ENCODE measurements at regions not wholly inside any gene's neighbourhood (a gene's known extent, or its start where the extent isn't known, plus 50 kb on each side); places are given as distances from the start of the nearest gene placed in this dataset.
"Not testable (repeated sequence)": the region's sequence is repeated elsewhere in the genome, so short reads cannot be mapped to it uniquely, and the experiment has no call there.

- no peaks in the 10 kb centered on the region for H3K79me2 ChIP-seq (ENCODE audit: low read depth)
- no peak overlapping the region for H3K27ac ChIP-seq
- H3K4me3 ChIP-seq, result no peak overlapping the region
- Mint-ChIP-seq H3K27ac (no peak overlapping the region), H3K4me3 (no peak overlapping the region), H3K27me3 (ENCODE audit: insufficient read depth, low read depth) (peaks cover 2% of the 10 kb centered on the region), H3K4me1 (no peaks in the 10 kb centered on the region), H3K9me3 (no peaks in the 10 kb centered on the region), H3K36me3 (no peaks in the 10 kb centered on the region)
- H3F3A ChIP-seq (ENCODE audit: low read depth), result no peaks in the 10 kb centered on the region
- TF ChIP-seq EZH2phosphoT487 (IDR thresholded peaks at IDR 0.05) (no peak), CTCF (IDR thresholded peaks at IDR 0.05) (no peak), EZH2 (IDR thresholded peaks at IDR 0.05) (no peak)
- DNase-seq (ENCODE audit: low spot score), result no peak
- H2AFZ ChIP-seq (replicated peaks), result no peak overlapping the region
- no peak overlapping the region for H3K9ac ChIP-seq
- H3K4me2 ChIP-seq, result no peak overlapping the region
- H3K27me3 ChIP-seq, result no peaks in the 10 kb centered on the region
- H3K9me3 ChIP-seq (ENCODE audit: low read depth), result no peaks in the 10 kb centered on the region
- no peaks in the 10 kb centered on the region for H3K4me1 ChIP-seq
- H4K20me1 ChIP-seq (ENCODE audit: low read depth), result no peaks in the 10 kb centered on the region
- H3K36me3 ChIP-seq, result no peaks in the 10 kb centered on the region
Measured at GRCh38 chrX:130543603-130544325, 142.0 kb downstream of the RBMX2 start.

GRCh38 chrX:130545796-130546195, 144.0 kb downstream of the RBMX2 start:
- H3F3A ChIP-seq (ENCODE audit: low read depth), result no peaks in the 10 kb centered on the region

GRCh38 chrX:130549382-130549781, 147.6 kb downstream of the RBMX2 start:
- not testable (repeated sequence) for H3K4me1 ChIP-seq; H3K4me3 ChIP-seq; H3K4me2 ChIP-seq; H4K20me1 ChIP-seq (ENCODE audit: low read depth); H3K27me3 Mint-ChIP-seq (ENCODE audit: insufficient read depth, low read depth); H3K27me3 ChIP-seq; H3K79me2 ChIP-seq (ENCODE audit: low read depth); DNase-seq (ENCODE audit: low spot score); H3K27ac Mint-ChIP-seq; H3K9ac ChIP-seq; H3K9me3 Mint-ChIP-seq; H2AFZ ChIP-seq (replicated peaks); H3K9me3 ChIP-seq (ENCODE audit: low read depth); H3K27ac ChIP-seq; H3K4me3 Mint-ChIP-seq; H3K4me1 Mint-ChIP-seq; H3F3A ChIP-seq (ENCODE audit: low read depth); H3K36me3 ChIP-seq; H3K36me3 Mint-ChIP-seq

More at GRCh38 chrX:130545796-130546195, 144.0 kb downstream of the RBMX2 start:
- H3K79me2 ChIP-seq (ENCODE audit: low read depth), result no peaks in the 10 kb centered on the region
- no peak overlapping the region for H2AFZ ChIP-seq (replicated peaks)
- no peaks in the 10 kb centered on the region for H3K4me1 Mint-ChIP-seq
- H3K4me3 Mint-ChIP-seq, result no peak overlapping the region
- no peak overlapping the region for H3K27ac ChIP-seq
- no peaks in the 10 kb centered on the region for H3K27me3 ChIP-seq
- H3K9me3 ChIP-seq (ENCODE audit: low read depth), result no peaks in the 10 kb centered on the region
- H3K4me3 ChIP-seq, result no peak overlapping the region
- no peak overlapping the region for H3K27ac Mint-ChIP-seq
- no peaks in the 10 kb centered on the region for H3K36me3 Mint-ChIP-seq
- DNase-seq (ENCODE audit: low spot score), result no peak
- TF ChIP-seq EZH2 (IDR thresholded peaks at IDR 0.05) (no peak), EZH2phosphoT487 (IDR thresholded peaks at IDR 0.05) (no peak), CTCF (IDR thresholded peaks at IDR 0.05) (no peak)
- no peaks in the 10 kb centered on the region for H3K4me1 ChIP-seq
- H3K4me2 ChIP-seq, result no peak overlapping the region
- no peaks in the 10 kb centered on the region for H3K36me3 ChIP-seq
- H4K20me1 ChIP-seq (ENCODE audit: low read depth), result no peaks in the 10 kb centered on the region
- no peaks in the 10 kb centered on the region for H3K9me3 Mint-ChIP-seq
- H3K27me3 Mint-ChIP-seq (ENCODE audit: insufficient read depth, low read depth), result peaks cover 2% of the 10 kb centered on the region
- H3K9ac ChIP-seq, result no peak overlapping the region

GRCh38 chrX:130550351-130550750, 148.6 kb downstream of the RBMX2 start:
- H3K4me3 ChIP-seq, result no peak overlapping the region
- no peaks in the 10 kb centered on the region for H3K27me3 Mint-ChIP-seq (ENCODE audit: insufficient read depth, low read depth)
- no peaks in the 10 kb centered on the region for H3K9me3 ChIP-seq (ENCODE audit: low read depth)
- no peak overlapping the region for H3K9ac ChIP-seq
- no peak overlapping the region for H3K4me3 Mint-ChIP-seq
- H3K79me2 ChIP-seq (ENCODE audit: low read depth), result no peaks in the 10 kb centered on the region
- H3K4me1 Mint-ChIP-seq, result no peaks in the 10 kb centered on the region
- no peaks in the 10 kb centered on the region for H3K4me1 ChIP-seq
- H3K27ac Mint-ChIP-seq, result no peak overlapping the region
- no peaks in the 10 kb centered on the region for H3K9me3 Mint-ChIP-seq
- DNase-seq (ENCODE audit: low spot score), result no peak
- H3F3A ChIP-seq (ENCODE audit: low read depth), result no peaks in the 10 kb centered on the region
- no peaks in the 10 kb centered on the region for H3K36me3 Mint-ChIP-seq
- no peaks in the 10 kb centered on the region for H3K27me3 ChIP-seq
- H4K20me1 ChIP-seq (ENCODE audit: low read depth), result no peaks in the 10 kb centered on the region
- H2AFZ ChIP-seq (replicated peaks), result no peak overlapping the region
- H3K4me2 ChIP-seq, result no peak overlapping the region
- no peak overlapping the region for H3K27ac ChIP-seq
- TF ChIP-seq EZH2 (IDR thresholded peaks at IDR 0.05) (no peak), CTCF (IDR thresholded peaks at IDR 0.05) (no peak), EZH2phosphoT487 (IDR thresholded peaks at IDR 0.05) (no peak)
- H3K36me3 ChIP-seq, result no peaks in the 10 kb centered on the region
